Left ventricle myocardium superior (tissue), 1 donor: ENCODE measurements at regions not wholly inside any gene's neighbourhood (a gene's known extent, or its start where the extent isn't known, plus 50 kb on each side); places are given as distances from the start of the nearest gene placed in this dataset.
"Not testable (repeated sequence)": the region's sequence is repeated elsewhere in the genome, so short reads cannot be mapped to it uniquely, and the experiment has no call there.

ENCODE experiments used
- ATAC-seq: fragments of 200-7000 bp; cut with Tn5 transposase; one replicate; pipeline ENCODE4 v1.9.1; 2020; ENCODE audit warnings: mild to moderate bottlenecking, moderate library complexity
- DNase-seq: peaks from one replicate; pipeline ENCODE4 v3.0.0-alpha.2; 2020
- intact Hi-C: fragments of 100-400 bp; cut with micrococcal nuclease; formaldehyde crosslinking; loops from one replicate; pipeline ENCODE4 v1.11.0; 2022
- donor health status: DM: no; HTN: yes; CAD: no; lungs with severe emphysema.

DNA sequence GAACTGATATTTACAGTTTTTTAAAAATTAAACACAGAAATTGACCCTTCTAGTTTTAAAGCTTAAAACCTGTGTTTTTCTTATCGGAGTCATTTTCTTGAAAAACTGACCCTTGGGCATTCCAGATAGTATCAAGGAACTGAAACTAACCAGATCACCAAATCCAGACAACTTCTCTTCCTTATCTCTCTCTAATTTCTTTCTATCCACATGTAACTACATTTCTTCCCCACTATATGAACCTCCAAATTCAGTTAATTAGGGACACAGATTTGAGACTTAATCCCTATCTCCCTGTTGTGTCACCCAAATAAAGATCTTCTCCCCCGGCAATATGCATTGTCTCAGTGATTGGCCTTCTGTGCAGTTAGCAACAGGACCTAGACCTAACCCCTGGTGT lies 1643.0 kb upstream of the CDH6 start:
- intact Hi-C loops = no loop called here
- ATAC-seq = no peak
- DNase-seq = no peak

GRCh38 chr5:29548262-29548661 lies 1645.2 kb upstream of the CDH6 start:
- DNase-seq = no peak
- no peak for ATAC-seq
- intact Hi-C loops = no loop called here

- intact Hi-C loops = no loop called here
- ATAC-seq (no peak), DNase-seq (no peak)
Observed at GRCh38 chr5:29547236-29547865, 1646.1 kb upstream of the CDH6 start.

DNA sequence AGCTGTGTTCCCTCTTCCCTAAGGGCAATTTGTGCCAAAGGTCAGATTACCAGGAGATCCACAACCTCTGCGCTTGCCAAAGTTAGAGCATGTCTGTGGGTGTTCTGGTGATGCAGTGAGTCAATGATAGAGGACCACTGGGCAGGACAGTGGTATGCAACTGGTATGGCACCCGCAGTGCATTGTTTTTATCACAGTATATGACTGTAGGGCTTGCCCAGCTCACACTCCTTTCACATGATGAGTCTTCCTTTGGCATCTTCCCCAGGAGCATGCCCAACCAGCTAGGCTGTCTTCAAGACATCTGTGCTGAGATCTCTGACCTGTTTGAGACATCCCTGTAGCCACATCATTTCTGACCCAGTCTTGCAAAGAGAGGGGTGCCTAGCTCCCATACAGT lies 1650.0 kb upstream of the CDH6 start:
- ATAC-seq (no peak), DNase-seq (no peak)
- intact Hi-C loops = no loop called here

DNA sequence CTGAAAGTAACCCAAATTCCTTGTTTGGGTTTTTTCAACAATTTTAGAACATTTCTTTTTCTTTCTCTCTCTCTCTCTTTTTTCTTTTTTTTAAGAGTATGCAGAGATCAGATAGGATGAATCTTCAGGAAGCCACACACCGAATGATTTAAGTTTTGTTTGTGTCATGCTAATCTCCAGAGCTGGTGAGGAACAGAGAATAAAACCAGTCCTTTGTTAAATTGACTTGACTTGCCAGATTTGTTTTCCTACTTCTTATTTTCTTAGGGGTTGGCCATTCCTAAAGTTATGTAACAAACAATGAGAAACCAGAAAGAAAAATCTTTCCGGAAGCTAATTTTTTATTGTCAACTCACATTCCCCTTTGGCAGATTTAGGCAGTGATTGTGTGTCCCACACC lies 1669.3 kb upstream of the CDH6 start:
- intact Hi-C loops = no loop called here
- ATAC-seq = no peak
- no peak for DNase-seq

- ATAC-seq (no peak), DNase-seq (no peak)
- intact Hi-C loops = no loop called here
Observed at GRCh38 chr5:29518176-29518575, 1675.3 kb upstream of the CDH6 start.

- intact Hi-C loops = no loop called here
- DNase-seq (no peak), ATAC-seq (no peak)
Observed at GRCh38 chr5:29516224-29516623, 1677.3 kb upstream of the CDH6 start.

GRCh38 chr5:29508131-29508530 lies 1685.4 kb upstream of the CDH6 start:
- DNase-seq = no peak
- intact Hi-C loops = no loop called here
- ATAC-seq = no peak

GRCh38 chr5:29504411-29504810 lies 1689.1 kb upstream of the CDH6 start:
- intact Hi-C loops = no loop called here
- no peak for DNase-seq

GRCh38 chr5:29498860-29499259 lies 1694.6 kb upstream of the CDH6 start:
- intact Hi-C loops = no loop called here
- no peak for DNase-seq
- no peak for ATAC-seq

More at GRCh38 chr5:29504411-29504810, 1689.1 kb upstream of the CDH6 start:
- ATAC-seq = no peak

- DNase-seq = no peak
- ATAC-seq = no peak
- intact Hi-C loops = no loop called here
Observed at GRCh38 chr5:29498412-29498811, 1695.1 kb upstream of the CDH6 start.

GRCh38 chr5:29485333-29485732 lies 1708.2 kb upstream of the CDH6 start:
- ATAC-seq = no peak
- no peak for DNase-seq
- intact Hi-C loops = no loop called here

DNA sequence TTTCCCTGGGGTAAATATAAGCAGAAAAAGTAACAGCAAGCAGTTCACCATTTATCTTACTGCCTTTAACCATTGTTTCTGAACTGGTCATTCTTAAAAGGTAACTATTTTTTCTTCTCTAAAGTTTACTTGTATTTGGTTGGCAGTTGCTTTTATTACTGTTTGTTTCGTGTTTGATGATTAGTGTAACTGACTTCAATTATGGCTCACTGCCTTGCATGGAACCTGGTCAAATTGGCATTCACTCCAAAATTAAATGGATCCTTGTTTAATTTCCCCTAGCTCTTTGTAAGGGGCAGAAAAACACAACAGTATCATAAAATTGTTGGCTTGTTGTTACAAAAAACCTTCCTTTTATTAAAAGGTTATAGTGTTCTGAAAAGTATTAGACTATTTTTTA lies 1723.9 kb upstream of the CDH6 start:
- intact Hi-C loops = no loop called here
- DNase-seq (no peak), ATAC-seq (no peak)

- intact Hi-C loops = no loop called here
- DNase-seq = no peak
- no peak for ATAC-seq
Observed at GRCh38 chr5:29462241-29462640, 1731.2 kb upstream of the CDH6 start.

GRCh38 chr5:29460971-29461559 lies 1732.4 kb upstream of the CDH6 start:
- intact Hi-C loops = no loop called here
- no peak for DNase-seq
- no peak for ATAC-seq

GRCh38 chr5:29451004-29451403 lies 1742.5 kb upstream of the CDH6 start:
- intact Hi-C loops, DNase-seq, ATAC-seq: not testable (repeated sequence)

DNA sequence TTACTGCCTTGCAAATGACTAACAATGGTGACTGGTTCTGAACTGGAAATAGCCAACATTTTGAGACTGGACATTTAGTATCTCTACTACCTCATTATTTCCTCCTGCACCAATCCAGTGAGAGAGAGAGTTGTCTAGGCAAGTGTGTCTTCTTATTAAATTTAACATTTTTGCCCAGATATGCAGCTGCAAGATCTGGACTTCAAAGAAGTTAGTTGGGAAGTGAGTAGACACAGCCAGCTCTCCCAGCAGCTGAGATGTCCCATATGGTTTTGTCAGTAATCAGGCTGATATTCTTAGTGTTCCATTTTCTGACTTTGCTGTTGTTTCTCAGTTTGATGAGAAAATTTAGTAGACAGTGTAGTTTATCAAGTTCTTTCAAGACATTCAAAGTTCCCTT lies 1778.8 kb upstream of the CDH6 start:
- intact Hi-C loops = no loop called here
- no peak for DNase-seq
- no peak for ATAC-seq

GRCh38 chr5:29412979-29413378 lies 1780.5 kb upstream of the CDH6 start:
- DNase-seq = no peak
- intact Hi-C loops = no loop called here
- ATAC-seq = no peak

- ATAC-seq = no peak
- intact Hi-C loops = no loop called here
- DNase-seq = no peak
Observed at GRCh38 chr5:29402270-29402669, 1791.2 kb upstream of the CDH6 start.

DNA sequence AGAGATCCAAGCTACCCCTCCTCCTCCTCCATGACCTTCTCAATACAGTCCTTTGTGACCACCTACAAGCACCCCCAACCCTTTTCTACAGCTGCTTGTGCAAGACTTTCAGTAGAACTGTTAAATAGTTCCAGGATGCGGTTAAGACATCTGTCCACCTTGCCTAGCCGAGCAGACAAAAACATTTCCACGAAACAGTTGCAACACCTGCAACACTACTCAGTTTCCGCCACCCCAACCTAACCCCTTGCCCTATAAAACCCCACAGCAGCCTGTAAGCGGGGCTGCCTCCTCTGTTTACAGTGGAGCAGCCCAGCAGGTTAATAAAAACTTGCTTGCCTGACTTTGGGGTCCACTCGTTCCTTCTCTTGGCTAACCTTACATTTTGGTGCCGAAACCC lies 1803.5 kb upstream of the CDH6 start:
- DNase-seq = no peak
- intact Hi-C loops = no loop called here

GRCh38 chr5:29387384-29387783 lies 1806.1 kb upstream of the CDH6 start:
- intact Hi-C loops = no loop called here
- no peak for DNase-seq

More for the DNA sequence above, 1803.5 kb upstream of the CDH6 start:
- ATAC-seq = no peak

More at GRCh38 chr5:29387384-29387783, 1806.1 kb upstream of the CDH6 start:
- ATAC-seq = no peak
